Activated CD8-positive, alpha-beta memory T cell treated with anti-CD3 and anti-CD28 coated beads for 36 hours (primary cell): ENCODE measurements at regions not wholly inside any gene's neighbourhood (a gene's known extent, or its start where the extent isn't known, plus 50 kb on each side); places are given as distances from the start of the nearest gene placed in this dataset.

Source experiments
- CTCF ChIA-PET: fragments of 350-600 bp; sonication (Branson Sonifier 250); formaldehyde crosslinking; loops from one replicate; lab custom pipeline; 2021; ENCODE audit warnings: antibody characterized with exemption; lab: Charles Lee
- POLR2A ChIA-PET: fragments of 350-600 bp; sonication (Branson Sonifier 250); formaldehyde crosslinking; loops from one replicate; lab custom pipeline; 2021; ENCODE audit warnings: antibody characterized with exemption; lab: Charles Lee

- ChIA-PET POLR2A (no interaction called here), CTCF (no interaction called here)
These were observed 391.2 kb downstream of the IL20RB start for GRCh38 chr3:137348936-137349335.

- POLR2A ChIA-PET, result no interaction called here
- CTCF ChIA-PET, result no interaction called here
These were observed 392.0 kb downstream of the IL20RB start for GRCh38 chr3:137349557-137350348.

- ChIA-PET POLR2A (no interaction called here), CTCF (no interaction called here)
These were observed 402.9 kb downstream of the IL20RB start for GRCh38 chr3:137360531-137361201.

GRCh38 chr3:137382005-137382594 lies 382.0 kb upstream of the SOX14 start:
- ChIA-PET CTCF (no interaction called here), POLR2A (no interaction called here)

GRCh38 chr3:137385922-137386321 lies 378.2 kb upstream of the SOX14 start:
- POLR2A ChIA-PET, result no interaction called here
- CTCF ChIA-PET, result no interaction called here

GRCh38 chr3:137409584-137409983 lies 354.5 kb upstream of the SOX14 start:
- POLR2A ChIA-PET, result no interaction called here
- CTCF ChIA-PET, result no interaction called here

- CTCF ChIA-PET, result no interaction called here
- POLR2A ChIA-PET, result no interaction called here
These were observed 354.1 kb upstream of the SOX14 start for GRCh38 chr3:137410028-137410427.

GRCh38 chr3:137420198-137420995 lies 343.7 kb upstream of the SOX14 start:
- CTCF ChIA-PET, result no interaction called here
- POLR2A ChIA-PET, result no interaction called here

- CTCF ChIA-PET, result no interaction called here
- POLR2A ChIA-PET, result no interaction called here
These were observed 325.6 kb upstream of the SOX14 start for GRCh38 chr3:137438561-137438960.

- ChIA-PET CTCF (no interaction called here), POLR2A (no interaction called here)
These were observed 303.2 kb upstream of the SOX14 start for GRCh38 chr3:137460944-137461343.

- ChIA-PET POLR2A (no interaction called here), CTCF (no interaction called here)
These were observed 301.0 kb upstream of the SOX14 start for GRCh38 chr3:137463131-137463530.

GRCh38 chr3:137464341-137464740 lies 299.8 kb upstream of the SOX14 start:
- POLR2A ChIA-PET, result no interaction called here

GRCh38 chr3:137468446-137468845 lies 295.7 kb upstream of the SOX14 start:
- POLR2A ChIA-PET, result no interaction called here
- CTCF ChIA-PET, result no interaction called here

More at GRCh38 chr3:137464341-137464740, 299.8 kb upstream of the SOX14 start:
- CTCF ChIA-PET, result no interaction called here

GRCh38 chr3:137469263-137469662 lies 294.9 kb upstream of the SOX14 start:
- POLR2A ChIA-PET, result no interaction called here
- CTCF ChIA-PET, result no interaction called here

- ChIA-PET POLR2A (no interaction called here), CTCF (no interaction called here)
These were observed 293.0 kb upstream of the SOX14 start for GRCh38 chr3:137471130-137471529.

GRCh38 chr3:137471558-137472204 lies 292.4 kb upstream of the SOX14 start:
- CTCF ChIA-PET, result no interaction called here
- POLR2A ChIA-PET, result no interaction called here

- POLR2A ChIA-PET, result no interaction called here
- CTCF ChIA-PET, result no interaction called here
These were observed 286.5 kb upstream of the SOX14 start for GRCh38 chr3:137477614-137478013.

GRCh38 chr3:137509354-137510045 lies 254.6 kb upstream of the SOX14 start:
- POLR2A ChIA-PET, result no interaction called here
- CTCF ChIA-PET, result no interaction called here

- ChIA-PET CTCF (no interaction called here), POLR2A (no interaction called here)
These were observed 252.5 kb upstream of the SOX14 start for GRCh38 chr3:137511655-137512054.
